ENCODE measurements at regions not wholly inside any gene's neighbourhood (a gene's known extent, or its start where the extent isn't known, plus 50 kb on each side); places are given as distances from the start of the nearest gene placed in this dataset.

DNA sequence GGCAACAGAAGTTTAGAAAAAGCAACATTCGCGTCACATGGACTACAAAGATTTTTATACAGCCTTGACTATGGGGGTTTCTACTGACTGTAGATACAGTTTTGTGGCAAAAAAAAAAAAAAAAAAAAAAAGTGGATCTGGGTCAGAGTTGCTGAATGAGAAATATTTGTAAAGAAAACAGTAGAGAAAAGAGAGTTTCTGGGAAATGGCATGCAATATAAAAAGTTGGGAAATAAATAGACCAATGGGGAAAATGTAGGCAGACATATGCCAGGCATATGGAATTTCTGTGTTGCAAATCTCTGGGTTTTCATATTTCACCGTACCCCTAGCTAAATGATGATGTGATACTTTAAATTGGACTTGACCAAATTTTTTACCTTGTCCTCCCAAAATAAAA is 315.3 kb downstream of the EFNB2 start:
- H3K79me2 ChIP-seq (ENCODE audit: control insufficient read depth, insufficient read depth, low read length) = no peaks in the 10 kb centered on the region
- no peak overlapping the region for H2AFZ ChIP-seq (ENCODE audit: low read length)
- no peaks in the 10 kb centered on the region for H4K20me1 ChIP-seq (ENCODE audit: control insufficient read depth, extremely low read depth, insufficient read depth, low read length)
- no peak overlapping the region for H3K4me3 ChIP-seq (replicated peaks in 1 of 4; ENCODE audit: control extremely low read depth in 1 of 4, insufficient read depth in 1 of 4, low read depth in 3 of 4, low read length in 4 of 4)
- no peak overlapping the region for H3K27ac ChIP-seq (ENCODE audit: insufficient read depth, low read length)
- no peaks in the 10 kb centered on the region for H3K9me3 ChIP-seq (ENCODE audit: control insufficient read depth, insufficient read depth, low read depth, low read length)
- no peak for TF ChIP-seq EZH2 (IDR thresholded peaks at IDR 0.05; ENCODE audit: low read length, missing control alignments)
- TF ChIP-seq, protein P1, sequence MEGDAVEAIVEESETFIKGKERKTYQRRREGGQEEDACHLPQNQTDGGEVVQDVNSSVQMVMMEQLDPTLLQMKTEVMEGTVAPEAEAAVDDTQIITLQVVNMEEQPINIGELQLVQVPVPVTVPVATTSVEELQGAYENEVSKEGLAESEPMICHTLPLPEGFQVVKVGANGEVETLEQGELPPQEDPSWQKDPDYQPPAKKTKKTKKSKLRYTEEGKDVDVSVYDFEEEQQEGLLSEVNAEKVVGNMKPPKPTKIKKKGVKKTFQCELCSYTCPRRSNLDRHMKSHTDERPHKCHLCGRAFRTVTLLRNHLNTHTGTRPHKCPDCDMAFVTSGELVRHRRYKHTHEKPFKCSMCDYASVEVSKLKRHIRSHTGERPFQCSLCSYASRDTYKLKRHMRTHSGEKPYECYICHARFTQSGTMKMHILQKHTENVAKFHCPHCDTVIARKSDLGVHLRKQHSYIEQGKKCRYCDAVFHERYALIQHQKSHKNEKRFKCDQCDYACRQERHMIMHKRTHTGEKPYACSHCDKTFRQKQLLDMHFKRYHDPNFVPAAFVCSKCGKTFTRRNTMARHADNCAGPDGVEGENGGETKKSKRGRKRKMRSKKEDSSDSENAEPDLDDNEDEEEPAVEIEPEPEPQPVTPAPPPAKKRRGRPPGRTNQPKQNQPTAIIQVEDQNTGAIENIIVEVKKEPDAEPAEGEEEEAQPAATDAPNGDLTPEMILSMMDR (conservative IDR thresholded peaks at IDR 0.05 in 1 of 2, IDR thresholded peaks at IDR 0.05 in 1 of 2; ENCODE audit: low read depth in 1 of 2, low read length in 2 of 2) = no peak
- H3K4me2 ChIP-seq (ENCODE audit: extremely low read depth, insufficient read depth, low read length) = no peak overlapping the region
- no peaks in the 10 kb centered on the region for H3K27me3 ChIP-seq (ENCODE audit: control insufficient read depth, insufficient read depth, low read length)
- no peaks in the 10 kb centered on the region for H3K36me3 ChIP-seq (ENCODE audit: control insufficient read depth, insufficient read depth, low read length)
- H3K4me1 ChIP-seq (ENCODE audit: control insufficient read depth, extremely low read depth, insufficient read depth, low read length) = no peaks in the 10 kb centered on the region
- peak in 1 of 2 donors; percentile 10 for DNase-seq (ENCODE audit: low read depth in 2 of 2)
- no peak overlapping the region for H3K9ac ChIP-seq (ENCODE audit: insufficient read depth, low read length)

DNA sequence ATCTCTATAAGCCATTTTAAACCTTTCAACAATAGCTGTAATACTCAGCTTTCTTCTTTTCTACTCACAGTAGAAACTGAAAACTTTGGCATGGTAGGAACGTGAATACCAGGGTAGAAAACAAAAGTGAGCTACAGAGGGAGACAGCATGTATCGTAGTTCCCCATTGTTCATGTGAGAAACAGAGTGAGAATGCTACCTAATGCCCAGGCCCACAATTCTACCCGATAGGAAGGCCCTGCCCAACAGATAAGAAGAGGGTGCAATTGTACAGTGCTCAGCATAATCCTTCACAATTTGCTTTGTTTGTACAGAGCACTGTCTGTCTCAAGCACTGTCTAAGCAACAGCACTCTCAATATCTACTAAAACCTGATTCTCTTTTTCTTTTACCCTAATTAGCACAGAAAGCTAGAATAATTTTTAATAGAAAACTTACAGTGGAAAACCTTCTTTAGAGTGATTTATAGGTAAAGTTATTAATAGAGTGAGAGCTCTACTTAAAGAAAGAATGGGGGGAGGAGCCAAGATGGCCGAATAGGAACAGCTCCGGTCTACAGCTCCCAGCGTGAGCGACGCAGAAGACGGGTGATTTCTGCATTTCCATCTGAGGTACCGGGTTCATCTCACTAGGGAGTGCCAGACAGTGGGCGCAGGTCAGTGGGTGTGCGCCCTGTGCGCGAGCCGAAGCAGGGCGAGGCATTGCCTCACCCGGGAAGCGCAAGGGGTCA is 322.3 kb downstream of the EFNB2 start:
- no peak overlapping the region for H2AFZ ChIP-seq (ENCODE audit: low read length)
- no peak overlapping the region for H3K9ac ChIP-seq (ENCODE audit: insufficient read depth, low read length)
- no peak overlapping the region for H3K4me2 ChIP-seq (ENCODE audit: extremely low read depth, insufficient read depth, low read length)
- no peak overlapping the region for H3K4me3 ChIP-seq (replicated peaks in 1 of 4; ENCODE audit: control extremely low read depth in 1 of 4, insufficient read depth in 1 of 4, low read depth in 3 of 4, low read length in 4 of 4)
- no peaks in the 10 kb centered on the region for H3K79me2 ChIP-seq (ENCODE audit: control insufficient read depth, insufficient read depth, low read length)
- no peaks in the 10 kb centered on the region for H3K27me3 ChIP-seq (ENCODE audit: control insufficient read depth, insufficient read depth, low read length)
- H3K36me3 ChIP-seq (ENCODE audit: control insufficient read depth, insufficient read depth, low read length) = no peaks in the 10 kb centered on the region
- H3K4me1 ChIP-seq (ENCODE audit: control insufficient read depth, extremely low read depth, insufficient read depth, low read length) = peaks cover 2% of the 10 kb centered on the region
- no peak for DNase-seq (ENCODE audit: low read depth in 2 of 2)
- H4K20me1 ChIP-seq (ENCODE audit: control insufficient read depth, extremely low read depth, insufficient read depth, low read length) = no peaks in the 10 kb centered on the region
- TF ChIP-seq, protein P1 (conservative IDR thresholded peaks at IDR 0.05 in 1 of 2, IDR thresholded peaks at IDR 0.05 in 1 of 2; ENCODE audit: low read depth in 1 of 2, low read length in 2 of 2) = no peak
- no peak for TF ChIP-seq EZH2 (IDR thresholded peaks at IDR 0.05; ENCODE audit: low read length, missing control alignments)
- no peak overlapping the region for H3K27ac ChIP-seq (ENCODE audit: insufficient read depth, low read length)
- no peaks in the 10 kb centered on the region for H3K9me3 ChIP-seq (ENCODE audit: control insufficient read depth, insufficient read depth, low read depth, low read length)

DNA sequence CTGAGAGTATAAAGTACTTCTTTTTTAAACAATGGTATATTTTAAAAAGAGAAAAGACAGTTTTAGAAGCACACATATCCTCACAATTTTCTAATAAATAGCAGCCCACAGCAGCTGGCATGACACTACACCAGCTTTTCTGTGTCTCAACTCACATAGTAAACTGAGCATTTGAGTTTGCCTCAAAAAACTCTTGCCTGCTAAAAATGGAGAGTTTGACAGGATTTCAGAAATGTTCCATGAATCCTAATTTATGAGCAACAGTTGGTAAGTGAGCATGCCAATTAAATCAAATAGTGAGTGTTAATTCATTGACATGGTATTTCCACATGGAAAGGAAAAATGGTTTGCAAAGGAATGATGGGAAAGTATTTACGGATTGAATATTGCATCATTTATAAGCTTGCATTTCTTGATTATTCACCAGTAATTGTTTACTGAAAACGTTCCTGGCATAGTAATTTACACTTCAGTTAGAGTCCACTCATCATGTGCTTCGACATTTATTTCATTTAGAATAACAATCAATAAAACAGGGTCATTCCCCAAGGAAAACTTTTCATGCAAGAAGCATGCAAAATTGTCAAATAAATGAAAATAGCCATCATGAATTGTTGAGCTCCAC is 323.0 kb downstream of the EFNB2 start:
- H3K4me3 ChIP-seq (replicated peaks in 1 of 4; ENCODE audit: control extremely low read depth in 1 of 4, insufficient read depth in 1 of 4, low read depth in 3 of 4, low read length in 4 of 4) = no peak overlapping the region

More for the DNA sequence above, 323.0 kb downstream of the EFNB2 start:
- Histone ChIP-seq H3K27ac (ENCODE audit: insufficient read depth, low read length) (no peak overlapping the region), H3K27me3 (ENCODE audit: control insufficient read depth, insufficient read depth, low read length) (no peaks in the 10 kb centered on the region), H3K79me2 (ENCODE audit: control insufficient read depth, insufficient read depth, low read length) (no peaks in the 10 kb centered on the region), H4K20me1 (ENCODE audit: control insufficient read depth, extremely low read depth, insufficient read depth, low read length) (no peaks in the 10 kb centered on the region), H3K9ac (ENCODE audit: insufficient read depth, low read length) (no peak overlapping the region), H2AFZ (ENCODE audit: low read length) (no peak overlapping the region), H3K4me1 (ENCODE audit: control insufficient read depth, extremely low read depth, insufficient read depth, low read length) (peaks cover 2% of the 10 kb centered on the region), H3K9me3 (ENCODE audit: control insufficient read depth, insufficient read depth, low read depth, low read length) (no peaks in the 10 kb centered on the region), H3K36me3 (ENCODE audit: control insufficient read depth, insufficient read depth, low read length) (no peaks in the 10 kb centered on the region), H3K4me2 (ENCODE audit: extremely low read depth, insufficient read depth, low read length) (peak overlapping the region; percentile 13)
- TF ChIP-seq EZH2 (IDR thresholded peaks at IDR 0.05; ENCODE audit: low read length, missing control alignments) = no peak
- TF ChIP-seq, protein P1 (conservative IDR thresholded peaks at IDR 0.05 in 1 of 2, IDR thresholded peaks at IDR 0.05 in 1 of 2; ENCODE audit: low read depth in 1 of 2, low read length in 2 of 2) = no peak
- DNase-seq (ENCODE audit: low read depth in 2 of 2) = peak in 1 of 2 donors; percentile 45
